OCI-LY7 (cell line): ENCODE measurements at regions not wholly inside any gene's neighbourhood (a gene's known extent, or its start where the extent isn't known, plus 50 kb on each side); places are given as distances from the start of the nearest gene placed in this dataset.

ENCODE experiments used
- BruUV-seq: library from RNA; stranded (reverse); fragments of 400-500 nt; replicated peaks from 2 replicates; lab custom pipeline; 2021; lab: Mats Ljungman, UMichigan
- CTCF ChIA-PET: fragments of 300-600 bp; sonication (Branson Sonifier 250); formaldehyde crosslinking; loops from one replicate; lab custom pipeline; 2022; ENCODE audit warnings: antibody characterized with exemption; ENCODE audit not compliant: unreplicated experiment; lab: Charles Lee
- POLR2A ChIA-PET: fragments of 300-600 bp; sonication (Branson Sonifier 250); formaldehyde crosslinking; loops from one replicate; lab custom pipeline; 2022; ENCODE audit warnings: antibody characterized with exemption; lab: Charles Lee
- DNase-seq: peaks from one replicate; pipeline ENCODE4 v3.0.0-alpha.2; 2015; ENCODE audit warnings: low spot score
- H2AFZ ChIP-seq: fragments of 200-600 bp; sonication (generic), shearing (Covaris generic); 2 replicates; pipeline ENCODE4 v1.6.1; 2014; ENCODE audit warnings: mild to moderate bottlenecking, antibody characterized with exemption, low read length, moderate library complexity
- H3K27ac ChIP-seq: fragments of 200-600 bp; sonication (generic); 2 replicates; pipeline ENCODE4 v1.5.1; 2014; ENCODE audit warnings: mixed run types, low read depth, mild to moderate bottlenecking, moderate library complexity, low read length, inconsistent platforms; ENCODE audit not compliant: poor library complexity, severe bottlenecking
- H3K36me3 ChIP-seq: fragments of 200-600 bp; sonication (generic); 2 replicates; pipeline ENCODE4 v1.6.1; 2014; ENCODE audit warnings: mild to moderate bottlenecking, antibody characterized with exemption, low read length, moderate library complexity, mixed read lengths; ENCODE audit not compliant: insufficient read depth
- H3K4me1 ChIP-seq: fragments of 200-600 bp; sonication (generic); 2 replicates; pipeline ENCODE4 v1.5.1; 2014; ENCODE audit warnings: mild to moderate bottlenecking, low read length; ENCODE audit not compliant: insufficient read depth, poor library complexity, severe bottlenecking
- H3K4me2 ChIP-seq: fragments of 200-600 bp; sonication (generic); 2 replicates; pipeline ENCODE4 v1.6.1; 2014; ENCODE audit warnings: mild to moderate bottlenecking, low read length
- H3K4me3 ChIP-seq: fragments of 200-600 bp; sonication (generic); 2 replicates; pipeline ENCODE4 v1.5.1; 2014; ENCODE audit warnings: mild to moderate bottlenecking, low read depth, low read length; ENCODE audit not compliant: poor library complexity, severe bottlenecking
- H3K79me2 ChIP-seq: fragments of 200-600 bp; sonication (generic); 2 replicates; pipeline ENCODE4 v1.6.1; 2016; ENCODE audit warnings: low read depth, mild to moderate bottlenecking, low read length, moderate library complexity, mixed read lengths; ENCODE audit not compliant: insufficient read depth
- H3K9me2 ChIP-seq: fragments of 200-600 bp; sonication (generic); 2 replicates; pipeline ENCODE4 v1.6.1; 2016; ENCODE audit warnings: mild to moderate bottlenecking, low read length, mixed read lengths; ENCODE audit not compliant: insufficient read depth
- H3K9me3 ChIP-seq: fragments of 200-600 bp; sonication (generic); 2 replicates; pipeline ENCODE4 v1.6.1; 2014; ENCODE audit warnings: mild to moderate bottlenecking, mixed run types, low read length, mixed read lengths
- H4K20me1 ChIP-seq: fragments of 200-600 bp; sonication (generic); 2 replicates; pipeline ENCODE4 v1.6.1; 2014; ENCODE audit warnings: mild to moderate bottlenecking, antibody characterized with exemption, low read length, moderate library complexity, mixed read lengths; ENCODE audit not compliant: insufficient read depth
- CTCF ChIP-seq: fragments of 200-600 bp; sonication (generic); conservative IDR thresholded peaks from 2 replicates; pipeline ENCODE4 v1.5.1; 2014; ENCODE audit warnings: mild to moderate bottlenecking, antibody characterized with exemption, low read length, moderate library complexity, mixed read lengths
- EZH2phosphoT487 ChIP-seq: fragments of 200-600 bp; sonication (generic); IDR thresholded peaks from 2 replicates; pipeline ENCODE4 v1.6.1; 2018; ENCODE audit warnings: low read depth, borderline replicate concordance, mild to moderate bottlenecking, mixed run types, antibody characterized with exemption, low read length, moderate library complexity, mixed read lengths
- intact Hi-C: fragments of 100-400 bp; cut with micrococcal nuclease; formaldehyde crosslinking; loops from one replicate; pipeline ENCODE4 v1.10.0; 2022; ENCODE audit not compliant: unreplicated experiment

GRCh38 chr2:185967335-185967734 is 228.7 kb downstream of the FSIP2 start:
- BruUV-seq, result no TSS peak
- H3K4me2 ChIP-seq, result no peak overlapping the region
- H2AFZ ChIP-seq, result no peak overlapping the region
- no peaks in the 10 kb centered on the region for H3K9me3 ChIP-seq
- DNase-seq, result no peak
- no peaks in the 10 kb centered on the region for H3K9me2 ChIP-seq
- ChIA-PET POLR2A (no interaction called here), CTCF (no interaction called here)
- intact Hi-C loops, result no loop called here
- H3K79me2 ChIP-seq, result no peaks in the 10 kb centered on the region
- no peak overlapping the region for H3K27ac ChIP-seq
- no peak for TF ChIP-seq EZH2phosphoT487
- TF ChIP-seq CTCF, result no peak
- H3K4me3 ChIP-seq, result no peak overlapping the region
- H4K20me1 ChIP-seq, result no peaks in the 10 kb centered on the region
- H3K4me1 ChIP-seq, result no peaks in the 10 kb centered on the region
- H3K36me3 ChIP-seq, result no peaks in the 10 kb centered on the region

GRCh38 chr2:185970148-185970852 is 231.7 kb downstream of the FSIP2 start:
- Histone ChIP-seq H3K4me3 (no peak overlapping the region), H2AFZ (no peak overlapping the region), H3K4me2 (no peak overlapping the region), H3K9me3 (no peaks in the 10 kb centered on the region), H3K79me2 (no peaks in the 10 kb centered on the region), H3K36me3 (no peaks in the 10 kb centered on the region), H3K4me1 (no peaks in the 10 kb centered on the region), H3K27ac (no peak overlapping the region), H4K20me1 (no peaks in the 10 kb centered on the region), H3K9me2 (no peaks in the 10 kb centered on the region)
- CTCF ChIA-PET, result no interaction called here
- no peak for DNase-seq
- intact Hi-C loops, result no loop called here
- no peak for TF ChIP-seq EZH2phosphoT487
- no peak for TF ChIP-seq CTCF
- BruUV-seq, result no TSS peak
- POLR2A ChIA-PET, result interaction anchor here (0.6 to 1.3 kb wide), 3 partner anchors 12 to 154 kb away, joined by 3 to 4 read pairs (median 3); no protein-coding TSS in a partner anchor

- intact Hi-C loops, result no loop called here
- no peaks in the 10 kb centered on the region for H3K9me3 ChIP-seq
- no peak for DNase-seq
- H3K27ac ChIP-seq, result no peak overlapping the region
- TF ChIP-seq EZH2phosphoT487 (no peak), CTCF (no peak)
- BruUV-seq, result no TSS peak
- no peaks in the 10 kb centered on the region for H4K20me1 ChIP-seq
- no peaks in the 10 kb centered on the region for H3K79me2 ChIP-seq
- POLR2A ChIA-PET, result interaction anchor here (0.6 to 1.0 kb wide), 2 partner anchors 21 to 1339 kb away, joined by 3 to 5 read pairs; no protein-coding TSS in a partner anchor
- CTCF ChIA-PET, result no interaction called here
- H3K9me2 ChIP-seq, result no peaks in the 10 kb centered on the region
- H2AFZ ChIP-seq, result no peak overlapping the region
- H3K36me3 ChIP-seq, result no peaks in the 10 kb centered on the region
- H3K4me1 ChIP-seq, result no peaks in the 10 kb centered on the region
- no peak overlapping the region for H3K4me2 ChIP-seq
- H3K4me3 ChIP-seq, result no peak overlapping the region
These were observed 240.2 kb downstream of the FSIP2 start for GRCh38 chr2:185978634-185979407.
